IMR-90 (cell line): ENCODE measurements at regions not wholly inside any gene's neighbourhood (a gene's known extent, or its start where the extent isn't known, plus 50 kb on each side); places are given as distances from the start of the nearest gene placed in this dataset.

ENCODE experiments used
- ATAC-seq: fragments of 200-7000 bp; cut with Tn5 transposase; 2 replicates; pipeline ENCODE4 v1.9.1; 2020; ENCODE audit warnings: low read depth, mild to moderate bottlenecking, moderate library complexity
- BruUV-seq: library from RNA; stranded (reverse); fragments of 400-500 nt; replicated peaks from 2 replicates; lab custom pipeline; 2021; lab: Mats Ljungman, UMichigan
- CTCF ChIA-PET: fragments of 300-600 bp; formaldehyde crosslinking; extraction: SDS; loops from one replicate; lab custom pipeline; 2021; ENCODE audit warnings: antibody characterized with exemption; lab: Yijun Ruan, JAX
- POLR2A ChIA-PET: fragments of 300-600 bp; sonication (Branson Sonifier 250); formaldehyde crosslinking; loops from one replicate; lab custom pipeline; 2022; ENCODE audit warnings: antibody characterized with exemption; ENCODE audit not compliant: unreplicated experiment; lab: Charles Lee
- DNase-seq: peaks from one replicate; pipeline ENCODE4 v3.0.0; 2013
- H2AFZ ChIP-seq: replicated peaks from 2 replicates; pipeline ENCODE3; 2013; ENCODE audit warnings: low read length, mild to moderate bottlenecking; ENCODE audit not compliant: poor library complexity
- H2AK5ac ChIP-seq: 2 replicates; pipeline ENCODE4 v1.6.1; 2013; ENCODE audit warnings: low read depth, low read length, inconsistent platforms
- H2AK9ac ChIP-seq: replicated peaks from 2 replicates; pipeline ENCODE3; 2013; ENCODE audit warnings: mild to moderate bottlenecking, low read depth, low read length, moderate library complexity; ENCODE audit not compliant: poor library complexity
- H2BK120ac ChIP-seq: 2 replicates; pipeline ENCODE4 v1.6.1; 2013; ENCODE audit warnings: low read depth, low read length, inconsistent platforms
- H2BK15ac ChIP-seq: 3 replicates; pipeline ENCODE4 v1.6.1; 2013; ENCODE audit warnings: low read depth, low read length, inconsistent platforms
- H2BK20ac ChIP-seq: 2 replicates; pipeline ENCODE4 v1.6.1; 2013; ENCODE audit warnings: low read depth, mild to moderate bottlenecking, inconsistent platforms, low read length, moderate library complexity
- H2BK5ac ChIP-seq: 2 replicates; pipeline ENCODE4 v1.6.1; 2013; ENCODE audit warnings: mild to moderate bottlenecking, low read depth, low read length, inconsistent platforms; ENCODE audit not compliant: poor library complexity, severe bottlenecking
- H3K14ac ChIP-seq: replicated peaks from 2 replicates; pipeline ENCODE4 v1.6.1; 2013; ENCODE audit warnings: low read depth, low read length, inconsistent platforms
- H3K18ac ChIP-seq: 2 replicates; pipeline ENCODE4 v1.6.1; 2013; ENCODE audit warnings: low read depth, low read length, control low read depth
- H3K23ac ChIP-seq: 2 replicates; pipeline ENCODE4 v1.6.1; 2013; ENCODE audit warnings: low read depth, low read length, inconsistent platforms
- H3K27ac ChIP-seq: 2 replicates; pipeline ENCODE4 v1.5.1; 2013; ENCODE audit warnings: mild to moderate bottlenecking, control low read depth, low read length; ENCODE audit not compliant: insufficient read depth
- H3K27me3 ChIP-seq: 2 replicates; pipeline ENCODE4 v1.6.1; 2013; ENCODE audit warnings: low read length; ENCODE audit not compliant: control insufficient read depth, insufficient read depth
- H3K36me3 ChIP-seq: 2 replicates; pipeline ENCODE4 v1.6.1; 2013; ENCODE audit warnings: low read length, mixed read lengths; ENCODE audit not compliant: control insufficient read depth, insufficient read depth
- H3K4ac ChIP-seq: 2 replicates; pipeline ENCODE4 v1.6.1; 2013; ENCODE audit warnings: low read depth, low read length, inconsistent platforms
- H3K4me1 ChIP-seq: 2 replicates; pipeline ENCODE4 v1.6.1; 2013; ENCODE audit warnings: low read length, mixed read lengths; ENCODE audit not compliant: control insufficient read depth, insufficient read depth
- H3K4me2 ChIP-seq: 2 replicates; pipeline ENCODE4 v1.6.1; 2013; ENCODE audit warnings: low read depth, mild to moderate bottlenecking, control low read depth, low read length, moderate library complexity
- H3K4me3 ChIP-seq: 2 replicates; pipeline ENCODE4 v1.5.1; 2013; ENCODE audit warnings: low read depth, mild to moderate bottlenecking, control low read depth, low read length, moderate library complexity; ENCODE audit not compliant: insufficient read depth
- H3K56ac ChIP-seq: 2 replicates; pipeline ENCODE4 v1.6.1; 2013; ENCODE audit warnings: low read length, inconsistent platforms; ENCODE audit not compliant: insufficient read depth; ENCODE audit errors: extremely low read depth
- H3K79me1 ChIP-seq, 2 experiments: 2 replicates each; pipeline ENCODE4 v1.6.1; 2013; ENCODE audit warnings: low read length in 2 of 2, inconsistent platforms in 1 of 2, low read depth in 1 of 2
- H3K9ac ChIP-seq: 2 replicates; pipeline ENCODE4 v1.6.1; 2013; ENCODE audit warnings: low read depth, low read length, control low read depth
- H3K9me1 ChIP-seq: 2 replicates; pipeline ENCODE4 v1.6.1; 2013; ENCODE audit warnings: low read length, inconsistent platforms; ENCODE audit not compliant: insufficient read depth
- H3K9me3 ChIP-seq: 2 replicates; pipeline ENCODE4 v1.6.1; 2013; ENCODE audit warnings: low read length; ENCODE audit not compliant: control insufficient read depth, insufficient read depth
- H4K20me1 ChIP-seq: 2 replicates; pipeline ENCODE4 v1.6.1; 2013; ENCODE audit warnings: low read length, inconsistent platforms; ENCODE audit not compliant: insufficient read depth
- H4K5ac ChIP-seq: 2 replicates; pipeline ENCODE4 v1.6.1; 2013; ENCODE audit warnings: mild to moderate bottlenecking, low read depth, low read length, control low read depth
- H4K8ac ChIP-seq, 2 experiments: 2 replicates each; pipeline ENCODE4 v1.6.1; 2013; ENCODE audit warnings: low read depth in 2 of 2, low read length in 2 of 2, control low read depth in 1 of 2, inconsistent platforms in 1 of 2
- H4K91ac ChIP-seq: 2 replicates; pipeline ENCODE4 v1.6.1; 2013; ENCODE audit warnings: low read depth, low read length, inconsistent platforms; ENCODE audit not compliant: insufficient read depth
- CEBPB ChIP-seq: IDR thresholded peaks from 2 replicates; pipeline ENCODE4 v1.6.1; 2012; ENCODE audit warnings: low read depth, low read length, improper control_type of control experiment
- FOS ChIP-seq: fragments of 150-350 bp; IDR thresholded peaks from 2 replicates; pipeline ENCODE4 v1.6.1; 2016; ENCODE audit warnings: low read depth, low read length
- MAZ ChIP-seq: IDR thresholded peaks from 2 replicates; pipeline ENCODE4 v1.6.1; 2012; ENCODE audit warnings: low read depth, mild to moderate bottlenecking, low read length, improper control_type of control experiment, moderate library complexity, borderline replicate concordance
- MXI1 ChIP-seq: IDR thresholded peaks from 2 replicates; pipeline ENCODE4 v1.6.1; 2012; ENCODE audit warnings: low read depth, mild to moderate bottlenecking, low read length, moderate library complexity, borderline replicate concordance
- RAD21 ChIP-seq: IDR thresholded peaks from 2 replicates; pipeline ENCODE4 v1.6.1; 2012; ENCODE audit warnings: low read length, improper control_type of control experiment
- RCOR1 ChIP-seq: IDR thresholded peaks from 2 replicates; pipeline ENCODE4 v1.6.1; 2012; ENCODE audit warnings: mild to moderate bottlenecking, low read length, improper control_type of control experiment; ENCODE audit not compliant: insufficient replicate concordance
- RFX5 ChIP-seq: IDR thresholded peaks from 2 replicates; pipeline ENCODE4 v1.8.0; 2012; ENCODE audit warnings: low read depth, mild to moderate bottlenecking, low read length, moderate library complexity
- SMC3 ChIP-seq: fragments of 150-350 bp; IDR thresholded peaks from 2 replicates; pipeline ENCODE4 v1.6.1; 2016; ENCODE audit warnings: low read depth, mild to moderate bottlenecking, antibody characterized with exemption, low read length, moderate library complexity
- WGBS, 2 experiments: methylation state at CpG; one replicate each; pipeline versions ENCODE4 v1.1.5 to v1.1.7; 2013; ENCODE audit warnings: missing lambda C conversion rate in 2 of 2; ENCODE audit not compliant: insufficient read length in 1 of 2; ENCODE audit errors: extremely low coverage in 2 of 2; 5-methylcytosine and 5-hydroxymethylcytosine counted together
- dilution Hi-C: fragments of 300-500 bp; cut with HindIII; formaldehyde crosslinking; loops from one replicate; pipeline ENCODE4 v1.14.3; 2018; ENCODE audit warnings: low sequenced_read_pairs; ENCODE audit not compliant: unreplicated experiment
- in situ Hi-C: fragments of 300-500 bp; cut with MboI; formaldehyde crosslinking; loops from 3 replicates; pipeline ENCODE4 v1.14.3; 2019; ENCODE audit warnings: low sequenced_read_pairs, inconsistent platforms, mixed read lengths
- intact Hi-C: fragments of 100-400 bp; cut with micrococcal nuclease; formaldehyde crosslinking; loops from 2 replicates; pipeline ENCODE4 v1.10.0; 2022
- TF ChIP-seq, protein P1 (sequence below): fragments of 150-350 bp; IDR thresholded peaks from 2 replicates; pipeline ENCODE4 v1.6.1; 2016; ENCODE audit warnings: low read depth, mild to moderate bottlenecking, low read length, moderate library complexity, borderline replicate concordance
- TF ChIP-seq, protein P2 (sequence below): fragments of 150-350 bp; IDR thresholded peaks from 2 replicates; pipeline ENCODE4 v1.6.1; 2017; ENCODE audit warnings: mild to moderate bottlenecking, antibody characterized with exemption, low read length, low read depth
- TF ChIP-seq, protein P3 (sequence below): conservative IDR thresholded peaks from 2 replicates; pipeline ENCODE4 v1.5.1; 2012; ENCODE audit warnings: mild to moderate bottlenecking, low read depth, low read length, improper control_type of control experiment

DNA sequence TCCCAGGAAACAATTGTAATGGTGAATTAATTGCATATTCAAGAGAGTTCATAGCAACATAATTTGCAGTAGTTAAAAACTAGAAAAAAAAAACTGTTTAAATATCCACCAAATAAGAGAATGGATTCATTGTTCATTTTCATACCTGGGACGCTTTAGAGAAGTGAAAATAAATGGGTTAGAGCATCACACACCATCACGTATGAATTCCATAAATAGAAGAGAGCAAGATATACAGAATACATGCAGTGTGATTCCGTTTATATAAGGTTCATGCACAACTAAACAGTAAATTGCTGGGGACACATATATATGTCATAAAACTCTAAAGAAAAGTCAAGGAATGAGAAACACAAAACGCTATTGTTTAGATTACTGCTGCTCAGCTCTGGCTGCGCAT, 577.0 kb upstream of the KCNMB2 start:
- Histone ChIP-seq H3K9ac (no peak overlapping the region), H4K5ac (no peak overlapping the region), H3K14ac (no peak overlapping the region), H3K4me2 (no peak overlapping the region), H2AFZ (no peak overlapping the region), H3K4me3 (no peak overlapping the region), H3K23ac (no peak overlapping the region), H2BK5ac (no peak overlapping the region), H4K91ac (no peak overlapping the region), H3K4ac (no peak overlapping the region), H2BK15ac (no peak overlapping the region), H3K18ac (no peak overlapping the region), H3K36me3 (no peaks in the 10 kb centered on the region), H4K8ac (no peak overlapping the region), H3K9me1 (0 out of 2 replicates have a peak, but pooled peaks cover 2% of the 10 kb centered on the region), H2BK20ac (no peak overlapping the region), H3K79me1 (no peaks in the 10 kb centered on the region), H3K56ac (no peak overlapping the region), H2AK9ac (no peak overlapping the region), H3K27me3 (no peaks in the 10 kb centered on the region), H4K20me1 (no peaks in the 10 kb centered on the region), H3K4me1 (no peaks in the 10 kb centered on the region), H2BK120ac (no peak overlapping the region), H3K27ac (no peak overlapping the region), H3K9me3 (no peaks in the 10 kb centered on the region), H2AK5ac (no peak overlapping the region)
- DNase-seq (no peak), ATAC-seq (no peak)
- no peak for TF ChIP-seq SMC3
- no peak for TF ChIP-seq MXI1
- TF ChIP-seq RCOR1: no peak
- no peak for TF ChIP-seq RAD21
- TF ChIP-seq, protein P1, sequence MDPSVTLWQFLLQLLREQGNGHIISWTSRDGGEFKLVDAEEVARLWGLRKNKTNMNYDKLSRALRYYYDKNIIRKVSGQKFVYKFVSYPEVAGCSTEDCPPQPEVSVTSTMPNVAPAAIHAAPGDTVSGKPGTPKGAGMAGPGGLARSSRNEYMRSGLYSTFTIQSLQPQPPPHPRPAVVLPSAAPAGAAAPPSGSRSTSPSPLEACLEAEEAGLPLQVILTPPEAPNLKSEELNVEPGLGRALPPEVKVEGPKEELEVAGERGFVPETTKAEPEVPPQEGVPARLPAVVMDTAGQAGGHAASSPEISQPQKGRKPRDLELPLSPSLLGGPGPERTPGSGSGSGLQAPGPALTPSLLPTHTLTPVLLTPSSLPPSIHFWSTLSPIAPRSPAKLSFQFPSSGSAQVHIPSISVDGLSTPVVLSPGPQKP: no peak
- TF ChIP-seq, protein P2, sequence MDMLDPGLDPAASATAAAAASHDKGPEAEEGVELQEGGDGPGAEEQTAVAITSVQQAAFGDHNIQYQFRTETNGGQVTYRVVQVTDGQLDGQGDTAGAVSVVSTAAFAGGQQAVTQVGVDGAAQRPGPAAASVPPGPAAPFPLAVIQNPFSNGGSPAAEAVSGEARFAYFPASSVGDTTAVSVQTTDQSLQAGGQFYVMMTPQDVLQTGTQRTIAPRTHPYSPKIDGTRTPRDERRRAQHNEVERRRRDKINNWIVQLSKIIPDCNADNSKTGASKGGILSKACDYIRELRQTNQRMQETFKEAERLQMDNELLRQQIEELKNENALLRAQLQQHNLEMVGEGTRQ: no peak
- no peak for TF ChIP-seq MAZ
- no peak for TF ChIP-seq FOS
- TF ChIP-seq RFX5: no peak
- no peak for TF ChIP-seq CEBPB
- TF ChIP-seq, protein P3, sequence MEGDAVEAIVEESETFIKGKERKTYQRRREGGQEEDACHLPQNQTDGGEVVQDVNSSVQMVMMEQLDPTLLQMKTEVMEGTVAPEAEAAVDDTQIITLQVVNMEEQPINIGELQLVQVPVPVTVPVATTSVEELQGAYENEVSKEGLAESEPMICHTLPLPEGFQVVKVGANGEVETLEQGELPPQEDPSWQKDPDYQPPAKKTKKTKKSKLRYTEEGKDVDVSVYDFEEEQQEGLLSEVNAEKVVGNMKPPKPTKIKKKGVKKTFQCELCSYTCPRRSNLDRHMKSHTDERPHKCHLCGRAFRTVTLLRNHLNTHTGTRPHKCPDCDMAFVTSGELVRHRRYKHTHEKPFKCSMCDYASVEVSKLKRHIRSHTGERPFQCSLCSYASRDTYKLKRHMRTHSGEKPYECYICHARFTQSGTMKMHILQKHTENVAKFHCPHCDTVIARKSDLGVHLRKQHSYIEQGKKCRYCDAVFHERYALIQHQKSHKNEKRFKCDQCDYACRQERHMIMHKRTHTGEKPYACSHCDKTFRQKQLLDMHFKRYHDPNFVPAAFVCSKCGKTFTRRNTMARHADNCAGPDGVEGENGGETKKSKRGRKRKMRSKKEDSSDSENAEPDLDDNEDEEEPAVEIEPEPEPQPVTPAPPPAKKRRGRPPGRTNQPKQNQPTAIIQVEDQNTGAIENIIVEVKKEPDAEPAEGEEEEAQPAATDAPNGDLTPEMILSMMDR: no peak
- ChIA-PET POLR2A (no interaction called here), CTCF (no interaction called here)
- intact Hi-C loops: no loop called here
- 100% methylated on average over 1 of the region's 5 CpGs; no CpG with 5 or more reads in 1 of the 2 experiments for WGBS, 2 experiments
- in situ Hi-C loops: no loop called here
- no TSS peak for BruUV-seq
- dilution Hi-C loops: no loop called here
